Trophoblast cell (in vitro differentiated cells and primary cell): ENCODE measurements at regions not wholly inside any gene's neighbourhood (a gene's known extent, or its start where the extent isn't known, plus 50 kb on each side); places are given as distances from the start of the nearest gene placed in this dataset.

Source experiments
- DNase-seq, 2 donors: peaks; one replicate each; pipeline ENCODE4 v3.0.0-alpha.2; 2016
- H2AFZ ChIP-seq: 2 replicates; pipeline ENCODE4 v1.6.1; 2013; ENCODE audit warnings: low read length, moderate library complexity, mild to moderate bottlenecking; ENCODE audit not compliant: insufficient read depth, poor library complexity
- H2AK5ac ChIP-seq: 2 replicates; pipeline ENCODE4 v1.6.1; 2013; ENCODE audit warnings: mild to moderate bottlenecking, low read length
- H2BK120ac ChIP-seq: 2 replicates; pipeline ENCODE4 v1.6.1; 2013; ENCODE audit warnings: low read length, mild to moderate bottlenecking, moderate library complexity; ENCODE audit not compliant: insufficient read depth, poor library complexity
- H2BK12ac ChIP-seq: 2 replicates; pipeline ENCODE4 v1.6.1; 2013; ENCODE audit warnings: mild to moderate bottlenecking, low read length, moderate library complexity
- H2BK5ac ChIP-seq: 2 replicates; pipeline ENCODE4 v1.6.1; 2013; ENCODE audit warnings: low read length, low read depth, moderate library complexity, mild to moderate bottlenecking; ENCODE audit not compliant: poor library complexity
- H3K14ac ChIP-seq: 2 replicates; pipeline ENCODE4 v1.6.1; 2013; ENCODE audit warnings: mild to moderate bottlenecking, low read length
- H3K18ac ChIP-seq: 2 replicates; pipeline ENCODE4 v1.6.1; 2013; ENCODE audit warnings: mild to moderate bottlenecking, low read length
- H3K23ac ChIP-seq: 2 replicates; pipeline ENCODE4 v1.6.1; 2013; ENCODE audit warnings: low read length
- H3K27ac ChIP-seq: 2 replicates; pipeline ENCODE4 v1.5.1; 2013; ENCODE audit warnings: low read depth, mild to moderate bottlenecking, inconsistent platforms, low read length, moderate library complexity
- H3K27me3 ChIP-seq: 2 replicates; pipeline ENCODE4 v1.6.1; 2013; ENCODE audit warnings: inconsistent platforms, mild to moderate bottlenecking, low read length, moderate library complexity; ENCODE audit not compliant: insufficient read depth
- H3K36me3 ChIP-seq, 2 experiments: 1 replicate in 1 of 2; 2 replicates in 1 of 2; pipeline ENCODE4 v1.6.1; 2013; ENCODE audit warnings: low read length in 2 of 2, mild to moderate bottlenecking in 2 of 2, moderate library complexity in 1 of 2; ENCODE audit not compliant: insufficient read depth in 2 of 2, control insufficient read depth in 1 of 2
- H3K4ac ChIP-seq: 2 replicates; pipeline ENCODE4 v1.6.1; 2013; ENCODE audit warnings: low read depth, mild to moderate bottlenecking, low read length, moderate library complexity
- H3K4me1 ChIP-seq, 2 experiments: 1 replicate in 1 of 2; 2 replicates in 1 of 2; pipeline ENCODE4 v1.6.1; 2013; ENCODE audit warnings: low read length in 2 of 2, mild to moderate bottlenecking in 2 of 2, moderate library complexity in 1 of 2; ENCODE audit not compliant: insufficient read depth in 2 of 2, control insufficient read depth in 1 of 2
- H3K4me2 ChIP-seq: 2 replicates; pipeline ENCODE4 v1.6.1; 2013; ENCODE audit warnings: inconsistent platforms, mild to moderate bottlenecking, low read length, moderate library complexity
- H3K4me3 ChIP-seq: 2 replicates; pipeline ENCODE4 v1.5.1; 2013; ENCODE audit warnings: mild to moderate bottlenecking, low read depth, low read length, inconsistent platforms
- H3K79me1 ChIP-seq: one replicate; pipeline ENCODE4 v1.6.1; 2013; ENCODE audit warnings: low read length
- H3K79me2 ChIP-seq: 2 replicates; pipeline ENCODE4 v1.6.1; 2013; ENCODE audit warnings: low read length, mild to moderate bottlenecking; ENCODE audit not compliant: control insufficient read depth, insufficient read depth, poor library complexity
- H3K9ac ChIP-seq: 2 replicates; pipeline ENCODE4 v1.6.1; 2013; ENCODE audit warnings: mild to moderate bottlenecking, low read length
- H3K9me3 ChIP-seq: 2 replicates; pipeline ENCODE4 v1.6.1; 2013; ENCODE audit warnings: low read depth, mild to moderate bottlenecking, control low read depth, inconsistent platforms, low read length; ENCODE audit not compliant: insufficient read depth
- H4K12ac ChIP-seq: 2 replicates; pipeline ENCODE4 v1.6.1; 2013; ENCODE audit warnings: low read depth, mild to moderate bottlenecking, low read length, moderate library complexity
- H4K8ac ChIP-seq: 2 replicates; pipeline ENCODE4 v1.6.1; 2013; ENCODE audit warnings: low read depth, mild to moderate bottlenecking, low read length, moderate library complexity
- H4K91ac ChIP-seq: one replicate; pipeline ENCODE4 v1.6.1; 2013; ENCODE audit warnings: low read depth, mild to moderate bottlenecking, low read length, moderate library complexity
- WGBS: extraction: QIAGEN DNeasy Blood & Tissue Kit; methylation state at CpG from one replicate; pipeline ENCODE4 v1.1.7; 2013; ENCODE audit warnings: missing lambda C conversion rate; ENCODE audit not compliant: insufficient read length, insufficient coverage; ENCODE audit errors: extremely low coverage; 5-methylcytosine and 5-hydroxymethylcytosine counted together

- H2BK120ac ChIP-seq = no peak overlapping the region
- H3K79me2 ChIP-seq = no peaks in the 10 kb centered on the region
- H3K9ac ChIP-seq = no peak overlapping the region
- H3K4ac ChIP-seq = no peak overlapping the region
- no peaks in the 10 kb centered on the region for H3K4me1 ChIP-seq
- no peak overlapping the region for H4K8ac ChIP-seq
- no peaks in the 10 kb centered on the region for H3K9me3 ChIP-seq
- H3K79me1 ChIP-seq = no peaks in the 10 kb centered on the region
- H3K27ac ChIP-seq = no peak overlapping the region
- no peak overlapping the region for H3K4me2 ChIP-seq
- no peak overlapping the region for H2BK12ac ChIP-seq
- no peak overlapping the region for H4K91ac ChIP-seq
- no peak overlapping the region for H2BK5ac ChIP-seq
- no peak overlapping the region for H3K23ac ChIP-seq
- WGBS = no CpG with 5 or more reads among the region's 3 CpGs
- DNase-seq = no peak
- no peaks in the 10 kb centered on the region for H3K36me3 ChIP-seq
- no peaks in the 10 kb centered on the region for H3K27me3 ChIP-seq
- H3K4me3 ChIP-seq = no peak overlapping the region
- no peak overlapping the region for H2AFZ ChIP-seq
- H2AK5ac ChIP-seq = no peak overlapping the region
- H3K18ac ChIP-seq = no peak overlapping the region
- no peak overlapping the region for H3K14ac ChIP-seq
- no peak overlapping the region for H4K12ac ChIP-seq
Observed at GRCh38 chr11:11757909-11758308, 83.9 kb upstream of the USP47 start.

- Histone ChIP-seq H2AFZ (no peak overlapping the region), H3K4me3 (no peak overlapping the region), H2AK5ac (no peak overlapping the region), H3K9me3 (no peaks in the 10 kb centered on the region), H3K4me2 (no peak overlapping the region), H3K79me2 (no peaks in the 10 kb centered on the region), H3K4me1 (no peaks in the 10 kb centered on the region), H2BK12ac (no peak overlapping the region), H3K14ac (no peak overlapping the region), H4K8ac (no peak overlapping the region), H3K9ac (no peak overlapping the region), H2BK120ac (no peak overlapping the region), H3K23ac (no peak overlapping the region), H3K27ac (no peak overlapping the region), H3K27me3 (no peaks in the 10 kb centered on the region), H3K18ac (no peak overlapping the region), H4K91ac (no peak overlapping the region), H3K79me1 (no peaks in the 10 kb centered on the region), H2BK5ac (no peak overlapping the region), H3K36me3 (no peaks in the 10 kb centered on the region), H4K12ac (no peak overlapping the region), H3K4ac (no peak overlapping the region)
- DNase-seq = no peak
- WGBS = no CpG with 5 or more reads among the region's 3 CpGs
Observed at GRCh38 chr11:11756718-11757117, 85.1 kb upstream of the USP47 start.

GRCh38 chr11:11755871-11756270 is 85.9 kb upstream of the USP47 start:
- Histone ChIP-seq H4K8ac (no peak overlapping the region), H2BK5ac (no peak overlapping the region), H2BK120ac (no peak overlapping the region), H3K4me2 (no peak overlapping the region), H2BK12ac (no peak overlapping the region), H4K91ac (no peak overlapping the region), H3K14ac (no peak overlapping the region), H3K4me1 (no peaks in the 10 kb centered on the region), H2AFZ (no peak overlapping the region), H2AK5ac (no peak overlapping the region), H3K36me3 (no peaks in the 10 kb centered on the region), H4K12ac (no peak overlapping the region), H3K4ac (no peak overlapping the region), H3K79me1 (no peaks in the 10 kb centered on the region), H3K27ac (no peak overlapping the region), H3K23ac (no peak overlapping the region), H3K9me3 (no peaks in the 10 kb centered on the region), H3K4me3 (no peak overlapping the region), H3K27me3 (no peaks in the 10 kb centered on the region), H3K18ac (no peak overlapping the region), H3K9ac (no peak overlapping the region), H3K79me2 (no peaks in the 10 kb centered on the region)
- DNase-seq = no peak
- no CpG with 5 or more reads among the region's 5 CpGs for WGBS

- no CpG with 5 or more reads among the region's 3 CpGs for WGBS
Observed at GRCh38 chr11:11752679-11753078, 89.1 kb upstream of the USP47 start.

More at GRCh38 chr11:11752679-11753078, 89.1 kb upstream of the USP47 start:
- H3K4ac ChIP-seq = no peak overlapping the region
- H3K18ac ChIP-seq = no peak overlapping the region
- no peak overlapping the region for H2AK5ac ChIP-seq
- H3K27me3 ChIP-seq = no peaks in the 10 kb centered on the region
- H4K12ac ChIP-seq = no peak overlapping the region
- H2BK120ac ChIP-seq = no peak overlapping the region
- no peak overlapping the region for H3K4me2 ChIP-seq
- no peak overlapping the region for H3K23ac ChIP-seq
- no peak overlapping the region for H4K8ac ChIP-seq
- H2AFZ ChIP-seq = no peak overlapping the region
- no peaks in the 10 kb centered on the region for H3K79me2 ChIP-seq
- no peaks in the 10 kb centered on the region for H3K4me1 ChIP-seq
- H2BK5ac ChIP-seq = no peak overlapping the region
- no peak overlapping the region for H4K91ac ChIP-seq
- H3K27ac ChIP-seq = no peak overlapping the region
- no peak overlapping the region for H3K4me3 ChIP-seq
- H3K9ac ChIP-seq = no peak overlapping the region
- H3K9me3 ChIP-seq = no peaks in the 10 kb centered on the region
- no peaks in the 10 kb centered on the region for H3K36me3 ChIP-seq
- peak in 1 of 2 donors; percentile 5 for DNase-seq
- H3K79me1 ChIP-seq = no peaks in the 10 kb centered on the region
- no peak overlapping the region for H2BK12ac ChIP-seq
- H3K14ac ChIP-seq = no peak overlapping the region
